ENCODE measurements at regions not wholly inside any gene's neighbourhood (a gene's known extent, or its start where the extent isn't known, plus 50 kb on each side); places are given as distances from the start of the nearest gene placed in this dataset.

- Mint-ChIP-seq H3K27ac (no peak overlapping the region), H3K36me3 (ENCODE audit: low read depth) (no peaks in the 10 kb centered on the region), H3K4me1 (ENCODE audit: low read depth) (peaks cover 14% of the 10 kb centered on the region), H3K4me3 (no peak overlapping the region), H3K27me3 (peaks cover 3% of the 10 kb centered on the region), H3K9me3 (no peaks in the 10 kb centered on the region)
- DNase-seq (no peak), ATAC-seq (ENCODE audit: poor library complexity) (no peak)
- Histone ChIP-seq H3K36me3 (ENCODE audit: insufficient read depth, low read length) (no peaks in the 10 kb centered on the region), H3K9me3 (ENCODE audit: control insufficient read depth in 1 of 2, insufficient read depth in 1 of 2, low read length in 2 of 2) (no peaks in the 10 kb centered on the region), H3K4me3 (ENCODE audit: low read length) (no peak overlapping the region), H3K27me3 (ENCODE audit: control insufficient read depth in 1 of 2, insufficient read depth in 2 of 2, low read length in 2 of 2) (no peaks in the 10 kb centered on the region), H3K4me1 (ENCODE audit: insufficient read depth, low read length) (no peaks in the 10 kb centered on the region), H3K27ac (ENCODE audit: low read depth in 1 of 2, low read length in 2 of 2) (no peak overlapping the region)
- TF ChIP-seq, protein P1, sequence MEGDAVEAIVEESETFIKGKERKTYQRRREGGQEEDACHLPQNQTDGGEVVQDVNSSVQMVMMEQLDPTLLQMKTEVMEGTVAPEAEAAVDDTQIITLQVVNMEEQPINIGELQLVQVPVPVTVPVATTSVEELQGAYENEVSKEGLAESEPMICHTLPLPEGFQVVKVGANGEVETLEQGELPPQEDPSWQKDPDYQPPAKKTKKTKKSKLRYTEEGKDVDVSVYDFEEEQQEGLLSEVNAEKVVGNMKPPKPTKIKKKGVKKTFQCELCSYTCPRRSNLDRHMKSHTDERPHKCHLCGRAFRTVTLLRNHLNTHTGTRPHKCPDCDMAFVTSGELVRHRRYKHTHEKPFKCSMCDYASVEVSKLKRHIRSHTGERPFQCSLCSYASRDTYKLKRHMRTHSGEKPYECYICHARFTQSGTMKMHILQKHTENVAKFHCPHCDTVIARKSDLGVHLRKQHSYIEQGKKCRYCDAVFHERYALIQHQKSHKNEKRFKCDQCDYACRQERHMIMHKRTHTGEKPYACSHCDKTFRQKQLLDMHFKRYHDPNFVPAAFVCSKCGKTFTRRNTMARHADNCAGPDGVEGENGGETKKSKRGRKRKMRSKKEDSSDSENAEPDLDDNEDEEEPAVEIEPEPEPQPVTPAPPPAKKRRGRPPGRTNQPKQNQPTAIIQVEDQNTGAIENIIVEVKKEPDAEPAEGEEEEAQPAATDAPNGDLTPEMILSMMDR (IDR thresholded peaks at IDR 0.05): no peak
- POLR2A ChIA-PET: interaction anchor here (0.6 kb wide), 1 partner anchor 9 kb away, joined by 3 read pairs; no protein-coding TSS in a partner anchor
- CTCF ChIA-PET: no interaction called here
- intact Hi-C loops (cut with DNase I, micrococcal nuclease): no loop called here
These were observed 216.1 kb upstream of the RPL38 start for GRCh38 chr17:73987395-73987794.

- Mint-ChIP-seq H3K4me1 (ENCODE audit: low read depth) (peaks cover 9% of the 10 kb centered on the region), H3K9me3 (no peaks in the 10 kb centered on the region), H3K36me3 (ENCODE audit: low read depth) (no peaks in the 10 kb centered on the region), H3K4me3 (no peak overlapping the region), H3K27me3 (peaks cover 6% of the 10 kb centered on the region), H3K27ac (no peak overlapping the region)
- intact Hi-C loops (cut with DNase I, micrococcal nuclease): no loop called here
- Histone ChIP-seq H3K36me3 (ENCODE audit: insufficient read depth, low read length) (no peaks in the 10 kb centered on the region), H3K9me3 (ENCODE audit: control insufficient read depth in 1 of 2, insufficient read depth in 1 of 2, low read length in 2 of 2) (no peaks in the 10 kb centered on the region), H3K27me3 (ENCODE audit: control insufficient read depth in 1 of 2, insufficient read depth in 2 of 2, low read length in 2 of 2) (no peaks in the 10 kb centered on the region), H3K27ac (ENCODE audit: low read depth in 1 of 2, low read length in 2 of 2) (no peak overlapping the region), H3K4me3 (ENCODE audit: low read length) (no peak overlapping the region), H3K4me1 (ENCODE audit: insufficient read depth, low read length) (no peaks in the 10 kb centered on the region)
- CTCF ChIA-PET: no interaction called here
- ATAC-seq (ENCODE audit: poor library complexity): no peak
- DNase-seq: no peak
- TF ChIP-seq, protein P1 (IDR thresholded peaks at IDR 0.05): no peak
- POLR2A ChIA-PET: interaction anchor here (0.6 kb wide), 1 partner anchor 10 kb away, joined by 3 read pairs; no protein-coding TSS in a partner anchor
These were observed 215.5 kb upstream of the RPL38 start for GRCh38 chr17:73987845-73988509.

GRCh38 chr17:73989671-73990070 is 213.8 kb upstream of the RPL38 start:
- H3K9me3 ChIP-seq (ENCODE audit: control insufficient read depth in 1 of 2, insufficient read depth in 1 of 2, low read length in 2 of 2): no peaks in the 10 kb centered on the region
- Mint-ChIP-seq H3K27ac (no peak overlapping the region), H3K27me3 (peaks cover 6% of the 10 kb centered on the region), H3K4me3 (no peak overlapping the region), H3K36me3 (ENCODE audit: low read depth) (no peaks in the 10 kb centered on the region), H3K9me3 (no peaks in the 10 kb centered on the region), H3K4me1 (ENCODE audit: low read depth) (peaks cover 6% of the 10 kb centered on the region)
- intact Hi-C loops (cut with DNase I, micrococcal nuclease): no loop called here
- no peak for DNase-seq
- no peak overlapping the region for H3K27ac ChIP-seq (ENCODE audit: low read depth in 1 of 2, low read length in 2 of 2)
- TF ChIP-seq, protein P1 (IDR thresholded peaks at IDR 0.05): no peak
- H3K36me3 ChIP-seq (ENCODE audit: insufficient read depth, low read length): no peaks in the 10 kb centered on the region
- ChIA-PET POLR2A (no interaction called here), CTCF (interaction anchor here (1.1 kb wide), 1 partner anchor 9 kb away, joined by 5 read pairs; no protein-coding TSS in a partner anchor)
- no peaks in the 10 kb centered on the region for H3K4me1 ChIP-seq (ENCODE audit: insufficient read depth, low read length)
- no peak overlapping the region for H3K4me3 ChIP-seq (ENCODE audit: low read length)
- H3K27me3 ChIP-seq (ENCODE audit: control insufficient read depth in 1 of 2, insufficient read depth in 2 of 2, low read length in 2 of 2): no peaks in the 10 kb centered on the region
- ATAC-seq (ENCODE audit: poor library complexity): no peak

Measured in CD4-positive, alpha-beta T cell (primary cell).